ENCODE measurements at regions not wholly inside any gene's neighbourhood (a gene's known extent, or its start where the extent isn't known, plus 50 kb on each side); places are given as distances from the start of the nearest gene placed in this dataset.
"Not testable (repeated sequence)": the region's sequence is repeated elsewhere in the genome, so short reads cannot be mapped to it uniquely, and the experiment has no call there.

DNA sequence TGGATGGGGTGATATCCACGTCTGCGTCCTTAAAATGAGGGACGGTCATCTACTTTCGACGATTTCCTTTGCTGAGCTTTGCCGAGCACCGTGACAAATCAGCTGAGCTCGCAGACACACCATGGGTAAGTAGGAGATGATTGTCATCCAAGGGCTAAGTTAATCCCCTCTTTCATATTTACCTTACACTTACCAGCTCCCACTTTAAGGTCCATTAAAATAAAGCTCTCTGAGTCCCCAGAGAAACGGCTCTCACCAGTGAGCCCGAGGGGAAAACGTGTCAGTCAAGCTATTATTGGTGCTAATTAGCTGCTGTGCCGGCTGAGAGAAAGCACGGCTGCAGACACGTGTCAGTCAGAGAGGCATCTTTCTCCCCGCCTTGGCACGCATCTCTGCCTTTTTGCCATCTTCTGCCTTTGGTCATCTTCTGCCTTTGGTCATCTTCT is 72.2 kb downstream of the CRLF2 start:
- no peak for DNase-seq

- no peak for DNase-seq
Measured at GRCh38 chrX:1139185-1139500, 73.3 kb downstream of the CRLF2 start.

DNA sequence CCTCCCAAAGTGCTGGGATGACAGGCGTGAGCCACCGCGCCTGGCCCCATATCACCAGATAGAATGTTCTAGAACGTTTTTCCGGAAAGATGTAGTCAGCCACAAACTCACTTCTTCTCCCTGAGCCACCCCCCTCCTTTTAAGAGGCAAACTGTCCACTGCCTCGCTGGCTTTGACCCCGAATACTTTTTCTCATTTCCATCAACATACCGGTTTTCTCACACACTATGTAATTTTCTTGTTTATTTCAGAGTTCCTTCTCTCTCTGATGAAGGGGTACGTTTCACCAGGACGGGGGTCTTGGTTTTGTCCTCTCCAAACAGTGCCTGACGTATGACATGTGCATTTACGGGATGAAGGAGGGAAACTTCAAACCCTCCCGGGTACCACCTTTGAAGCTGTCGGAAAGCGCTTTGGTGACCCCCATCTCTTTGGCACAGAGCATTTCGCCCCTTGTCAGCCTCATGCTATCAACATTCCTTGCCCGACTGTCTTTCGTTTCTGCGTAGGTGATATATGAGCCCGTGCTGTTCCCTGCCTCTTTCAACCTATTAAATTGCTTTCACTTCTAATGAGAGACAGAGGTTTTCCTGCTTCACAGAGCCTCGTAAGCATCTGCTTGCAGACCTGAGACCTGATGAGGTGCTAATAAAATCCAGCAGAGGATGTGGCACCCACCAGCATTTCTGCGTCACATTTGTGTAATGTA is 73.8 kb downstream of the CRLF2 start:
- DNase-seq, result no peak

- no peak for DNase-seq
Measured at GRCh38 chrX:1137531-1137930, 74.9 kb downstream of the CRLF2 start.

- not testable (repeated sequence) for DNase-seq
Measured at GRCh38 chrX:1136582-1136981, 75.9 kb downstream of the CRLF2 start.

- DNase-seq, result no peak
Measured at GRCh38 chrX:1134976-1135375, 77.5 kb downstream of the CRLF2 start.

DNA sequence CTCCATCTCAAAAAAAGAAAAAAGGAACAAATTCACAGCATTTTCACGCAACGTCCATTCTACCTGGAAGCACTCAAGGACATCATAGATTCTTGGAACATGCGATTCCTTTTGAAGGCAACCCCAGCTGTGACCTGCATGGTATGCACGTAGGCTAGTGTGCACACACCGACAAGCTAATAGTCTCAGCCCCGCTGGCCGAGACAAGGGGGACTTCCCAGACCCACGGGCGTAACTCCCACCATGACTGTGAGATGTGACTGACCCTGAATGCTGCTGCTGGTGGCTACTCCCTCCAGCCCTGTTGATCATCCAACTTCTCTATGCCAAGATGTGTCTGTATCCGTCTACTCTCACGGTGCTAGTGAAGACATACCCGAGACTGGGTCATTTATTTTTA is 78.3 kb downstream of the CRLF2 start:
- no peak for DNase-seq

- no peak for DNase-seq
Measured at GRCh38 chrX:1126738-1127137, 85.7 kb downstream of the CRLF2 start.

- DNase-seq, result no peak
Measured at GRCh38 chrX:1124531-1124930, 87.9 kb downstream of the CRLF2 start.

GRCh38 chrX:1122851-1123250 is 89.6 kb downstream of the CRLF2 start:
- DNase-seq, result not testable (repeated sequence)

GRCh38 chrX:1119275-1119674 is 93.2 kb downstream of the CRLF2 start:
- no peak for DNase-seq

- no peak for DNase-seq
Measured at GRCh38 chrX:1118572-1119199, 93.8 kb downstream of the CRLF2 start.

DNA sequence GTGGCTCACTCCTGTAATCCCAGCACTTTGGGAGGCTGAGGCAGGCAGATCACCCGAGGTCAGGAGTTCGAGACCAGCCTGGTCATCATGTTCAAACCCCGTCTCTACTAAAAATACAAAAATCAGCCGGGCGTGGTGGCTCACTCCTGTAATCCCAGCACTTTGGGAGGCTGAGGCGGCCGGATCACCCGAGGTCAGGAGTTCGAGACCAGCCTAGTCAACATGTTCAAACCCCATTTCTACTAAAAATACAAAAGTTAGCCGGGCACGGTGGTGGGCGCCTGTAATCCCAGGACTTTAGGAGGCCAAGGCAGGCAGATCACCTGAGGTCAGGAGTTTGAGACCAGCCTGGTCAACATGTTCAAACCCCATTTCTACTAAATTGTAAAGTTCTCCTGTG is 97.0 kb downstream of the CRLF2 start:
- not testable (repeated sequence) for DNase-seq

DNA sequence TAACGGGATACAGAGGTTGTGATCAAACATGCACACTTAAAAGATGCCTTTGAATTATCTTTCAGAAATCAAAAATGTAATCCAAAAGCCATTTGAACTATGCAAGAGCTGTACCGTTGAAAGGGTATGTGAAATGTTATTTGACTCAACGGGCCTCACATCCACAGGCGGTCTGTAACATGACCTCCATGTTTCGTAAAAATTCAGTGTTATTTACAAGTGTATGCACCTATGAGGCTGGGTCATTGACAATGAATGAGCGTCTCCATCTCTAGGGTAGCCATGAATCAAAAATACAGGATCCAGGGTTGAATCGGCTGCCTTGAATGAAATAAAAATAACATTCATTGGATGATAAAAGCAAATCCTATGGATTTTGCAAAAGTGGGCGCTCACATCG is 100.1 kb downstream of the CRLF2 start:
- no peak for DNase-seq

GRCh38 chrX:1111601-1112300 is 100.7 kb downstream of the CRLF2 start:
- no peak for DNase-seq

GRCh38 chrX:1109580-1110119 is 102.8 kb downstream of the CRLF2 start:
- no peak for DNase-seq

- DNase-seq, result no peak
Measured at GRCh38 chrX:1108501-1109445, 103.7 kb downstream of the CRLF2 start.

DNA sequence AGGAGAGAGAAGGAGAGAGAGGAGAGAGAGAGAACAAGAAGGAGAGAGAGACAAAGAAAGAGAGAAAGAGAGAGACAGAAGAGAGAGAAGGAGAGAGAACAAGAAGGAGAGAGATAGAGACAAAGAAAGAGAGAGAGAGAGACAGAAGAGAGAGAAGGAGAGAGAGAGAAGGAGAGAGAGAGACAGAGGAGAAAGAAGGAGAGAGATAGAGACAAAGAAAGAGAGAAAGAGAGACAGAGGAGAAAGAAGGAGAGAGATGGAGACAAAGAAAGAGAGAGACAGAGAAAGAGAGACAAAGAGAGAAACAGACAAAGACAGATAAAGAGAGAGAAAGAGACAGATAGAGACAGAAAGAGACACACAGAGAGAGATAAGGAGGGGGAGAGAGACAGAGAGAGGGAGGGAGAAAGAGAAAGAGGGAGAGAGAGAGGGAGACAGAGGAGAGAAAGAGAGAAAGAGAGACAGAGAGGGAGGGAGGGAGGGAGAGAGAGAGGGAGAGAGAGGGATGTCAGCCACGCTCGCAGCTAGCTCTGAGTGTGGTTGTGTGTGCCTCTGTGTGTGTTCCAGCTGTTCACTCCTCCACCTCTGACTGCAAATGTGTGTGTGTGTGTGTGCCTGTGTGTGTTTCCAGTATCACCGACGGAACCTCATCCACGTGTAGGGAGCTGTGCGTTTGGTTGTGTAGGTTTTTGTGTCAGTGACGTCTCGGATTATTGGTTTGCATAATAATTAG is 105.8 kb downstream of the CRLF2 start:
- DNase-seq, result no peak

DNA sequence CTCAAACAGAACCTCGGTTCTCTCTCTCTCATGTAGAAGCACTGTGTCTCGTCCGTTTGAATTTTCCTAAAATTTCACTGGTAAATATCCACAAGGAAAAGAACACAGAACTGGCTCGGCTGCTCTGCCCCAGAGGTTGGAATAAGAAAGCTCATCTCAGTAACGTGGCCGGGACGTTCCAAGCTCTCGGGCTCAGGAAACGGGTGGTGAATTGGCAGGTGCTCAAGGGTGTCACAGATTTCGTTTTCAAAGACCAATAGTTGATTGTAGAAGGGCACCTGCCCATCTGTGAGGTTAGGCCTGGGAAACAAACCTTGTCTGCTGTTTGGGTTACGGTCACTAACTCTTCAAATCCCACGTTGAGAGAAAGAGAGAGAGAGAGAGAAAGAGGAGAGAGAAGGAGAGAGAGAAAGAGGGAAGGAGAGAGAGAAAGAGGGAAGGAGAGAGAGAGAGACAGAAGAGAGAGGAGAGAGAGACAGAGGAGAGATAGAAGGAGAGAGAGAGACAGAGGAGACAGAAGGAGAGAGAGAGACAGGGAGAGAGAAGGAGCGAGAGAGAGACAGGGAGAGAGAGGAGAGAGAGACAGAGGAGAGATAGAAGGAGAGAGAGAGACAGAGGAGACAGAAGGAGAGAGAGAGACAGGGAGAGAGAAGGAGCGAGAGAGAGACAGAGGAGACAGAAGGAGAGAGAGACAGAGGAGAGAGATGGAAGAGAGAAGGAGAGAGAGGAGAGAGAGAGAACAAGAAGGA is 106.6 kb downstream of the CRLF2 start:
- no peak for DNase-seq

DNA sequence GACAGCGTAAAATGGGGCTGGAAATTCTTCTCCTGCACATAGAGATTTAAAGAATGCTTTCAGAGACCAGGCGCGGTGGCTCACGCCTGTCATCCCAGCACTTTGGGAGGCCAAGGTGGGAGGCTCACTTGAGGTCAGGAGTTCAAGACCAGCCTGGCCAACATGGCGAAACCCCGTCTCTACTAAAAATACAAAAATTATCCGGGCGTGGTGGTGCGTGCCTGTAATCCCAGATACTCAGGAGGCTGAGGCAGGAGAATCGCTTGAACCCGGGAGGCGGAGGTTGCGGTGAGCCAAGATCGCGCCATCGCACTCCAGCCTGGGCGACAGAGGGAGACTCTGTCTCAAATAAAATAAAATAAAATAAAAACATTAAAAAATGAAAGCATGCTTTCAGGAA is 107.4 kb downstream of the CRLF2 start:
- not testable (repeated sequence) for DNase-seq

DNA sequence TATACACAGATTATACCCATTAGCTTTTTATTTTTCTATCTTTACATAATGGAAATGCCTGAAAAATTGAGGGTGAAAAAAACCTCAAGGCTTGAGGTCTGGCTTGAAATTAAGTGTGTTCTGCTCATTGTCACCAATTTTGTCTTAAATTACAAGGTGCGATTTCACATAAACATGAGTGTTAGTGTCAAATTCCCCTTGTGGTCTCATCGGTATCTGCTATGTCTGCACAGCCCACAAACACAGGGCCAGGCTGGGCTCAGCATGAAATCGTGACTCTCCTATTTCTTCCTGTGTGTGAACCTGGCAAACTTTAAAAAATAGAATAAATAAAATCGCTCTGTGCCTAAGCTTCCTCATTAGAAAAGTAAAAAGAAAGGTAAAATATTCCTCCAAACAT is 109.1 kb downstream of the CRLF2 start:
- DNase-seq, result no peak
